ENCODE measurements at regions not wholly inside any gene's neighbourhood (a gene's known extent, or its start where the extent isn't known, plus 50 kb on each side); places are given as distances from the start of the nearest gene placed in this dataset.

- DNase-seq (ENCODE audit: insufficient read length, low spot score), result no peak
- no peak for TF ChIP-seq CTCF (IDR thresholded peaks at IDR 0.05; ENCODE audit: insufficient read depth, missing control alignments)
- FAIRE-seq, result no peak
Measured at GRCh38 chr7:113715262-113715661, 203.5 kb downstream of the PPP1R3A start.

GRCh38 chr7:113710310-113711096 is 208.3 kb downstream of the PPP1R3A start:
- TF ChIP-seq CTCF (IDR thresholded peaks at IDR 0.05; ENCODE audit: insufficient read depth, missing control alignments), result peak; percentile 94
- FAIRE-seq, result peak; percentile 89
- peak; percentile 9 for DNase-seq (ENCODE audit: insufficient read length, low spot score)

GRCh38 chr7:113705439-113705838 is 213.4 kb downstream of the PPP1R3A start:
- FAIRE-seq, result no peak
- no peak for DNase-seq (ENCODE audit: insufficient read length, low spot score)
- TF ChIP-seq CTCF (IDR thresholded peaks at IDR 0.05; ENCODE audit: insufficient read depth, missing control alignments), result no peak

GRCh38 chr7:113698556-113699220 is 220.1 kb downstream of the PPP1R3A start:
- peak; percentile 85 for FAIRE-seq

GRCh38 chr7:113694149-113694548 is 224.7 kb downstream of the PPP1R3A start:
- DNase-seq (ENCODE audit: insufficient read length, low spot score), result no peak
- no peak for TF ChIP-seq CTCF (IDR thresholded peaks at IDR 0.05; ENCODE audit: insufficient read depth, missing control alignments)
- FAIRE-seq, result no peak

More at GRCh38 chr7:113698556-113699220, 220.1 kb downstream of the PPP1R3A start:
- no peak for DNase-seq (ENCODE audit: insufficient read length, low spot score)
- peak; percentile 91 for TF ChIP-seq CTCF (IDR thresholded peaks at IDR 0.05; ENCODE audit: insufficient read depth, missing control alignments)

- DNase-seq (ENCODE audit: insufficient read length, low spot score) (no peak), FAIRE-seq (no peak)
- TF ChIP-seq CTCF (IDR thresholded peaks at IDR 0.05; ENCODE audit: insufficient read depth, missing control alignments), result no peak
Measured at GRCh38 chr7:113684165-113684564, 234.6 kb downstream of the PPP1R3A start.

- no peak for DNase-seq (ENCODE audit: insufficient read length, low spot score)
- no peak for TF ChIP-seq CTCF (IDR thresholded peaks at IDR 0.05; ENCODE audit: insufficient read depth, missing control alignments)
- no peak for FAIRE-seq
Measured at GRCh38 chr7:113677811-113678210, 241.0 kb downstream of the PPP1R3A start.

Measured in D721Med (cell line).